Progenitor cell of endocrine pancreas (in vitro differentiated cells): ENCODE measurements at regions not wholly inside any gene's neighbourhood (a gene's known extent, or its start where the extent isn't known, plus 50 kb on each side); places are given as distances from the start of the nearest gene placed in this dataset.

Source experiments
- DNase-seq: peaks from one replicate; pipeline ENCODE4 v3.0.0; 2021; ENCODE audit warnings: low spot score; ENCODE audit not compliant: unreplicated experiment
- H3K27ac Mint-ChIP-seq: 2 replicates; pipeline ENCODE4 v1.8.0; 2021; ENCODE audit warnings: mild to moderate bottlenecking, moderate library complexity, mixed read lengths
- H3K27me3 Mint-ChIP-seq: 2 replicates; pipeline ENCODE4 v1.8.0; 2021; ENCODE audit warnings: mixed read lengths
- H3K36me3 Mint-ChIP-seq: 2 replicates; pipeline ENCODE4 v1.8.0; 2022; ENCODE audit warnings: mixed read lengths; ENCODE audit not compliant: insufficient read depth
- H3K4me1 Mint-ChIP-seq: 2 replicates; pipeline ENCODE4 v1.8.0; 2021; ENCODE audit warnings: low read depth, mixed read lengths
- H3K4me3 Mint-ChIP-seq: 2 replicates; pipeline ENCODE4 v1.8.0; 2021; ENCODE audit warnings: low read depth, mild to moderate bottlenecking, moderate library complexity, mixed read lengths
- H3K9me3 Mint-ChIP-seq: 2 replicates; pipeline ENCODE4 v1.8.0; 2021; ENCODE audit warnings: low read depth, mixed read lengths
- CTCF ChIP-seq: fragments of 200-600 bp; sonication (generic); IDR thresholded peaks from one replicate; pipeline ENCODE4 v1.5.0; 2021; ENCODE audit warnings: antibody characterized with exemption, mild to moderate bottlenecking; ENCODE audit not compliant: unreplicated experiment

DNA sequence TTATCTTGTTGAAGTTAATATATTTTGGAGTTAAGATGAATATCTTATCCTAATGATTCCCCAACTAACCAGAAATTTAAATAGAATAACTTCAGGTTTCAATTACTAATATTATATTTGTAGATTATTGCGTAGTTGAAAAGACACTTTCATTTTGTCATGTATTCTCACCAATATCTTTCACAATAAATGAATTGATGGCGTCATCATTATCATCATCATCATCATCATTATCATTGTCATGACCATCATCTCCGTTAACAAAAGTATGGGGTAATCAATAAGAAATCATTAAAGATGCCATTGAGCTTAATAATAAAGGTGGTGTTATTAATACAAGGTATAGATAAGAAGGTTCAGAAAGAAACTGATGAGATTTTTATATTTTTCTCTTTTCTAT, 768.8 kb upstream of the SLC10A2 start:
- H3K27me3 Mint-ChIP-seq = no peaks in the 10 kb centered on the region
- H3K9me3 Mint-ChIP-seq = peaks cover 16% of the 10 kb centered on the region
- H3K4me1 Mint-ChIP-seq = no peaks in the 10 kb centered on the region
- no peaks in the 10 kb centered on the region for H3K36me3 Mint-ChIP-seq
- no peak for TF ChIP-seq CTCF
- no peak overlapping the region for H3K4me3 Mint-ChIP-seq
- H3K27ac Mint-ChIP-seq = no peak overlapping the region
- DNase-seq = no peak

GRCh38 chr13:103833294-103833852, 767.2 kb upstream of the SLC10A2 start:
- H3K27ac Mint-ChIP-seq = no peak overlapping the region
- H3K4me1 Mint-ChIP-seq = no peaks in the 10 kb centered on the region
- H3K36me3 Mint-ChIP-seq = no peaks in the 10 kb centered on the region
- no peak for TF ChIP-seq CTCF
- no peaks in the 10 kb centered on the region for H3K27me3 Mint-ChIP-seq
- peaks cover 16% of the 10 kb centered on the region for H3K9me3 Mint-ChIP-seq
- no peak for DNase-seq
- no peak overlapping the region for H3K4me3 Mint-ChIP-seq

- no peak overlapping the region for H3K4me3 Mint-ChIP-seq
- no peaks in the 10 kb centered on the region for H3K4me1 Mint-ChIP-seq
- H3K27ac Mint-ChIP-seq = no peak overlapping the region
- H3K9me3 Mint-ChIP-seq = peaks cover 11% of the 10 kb centered on the region
- no peaks in the 10 kb centered on the region for H3K27me3 Mint-ChIP-seq
- H3K36me3 Mint-ChIP-seq = no peaks in the 10 kb centered on the region
- DNase-seq = no peak
- TF ChIP-seq CTCF = no peak
These were observed 749.4 kb upstream of the SLC10A2 start for GRCh38 chr13:103815619-103816018.

- no peak overlapping the region for H3K4me3 Mint-ChIP-seq
- no peak for DNase-seq
- no peak for TF ChIP-seq CTCF
- no peak overlapping the region for H3K27ac Mint-ChIP-seq
- no peaks in the 10 kb centered on the region for H3K36me3 Mint-ChIP-seq
- H3K27me3 Mint-ChIP-seq = no peaks in the 10 kb centered on the region
- no peaks in the 10 kb centered on the region for H3K4me1 Mint-ChIP-seq
- peaks cover 12% of the 10 kb centered on the region for H3K9me3 Mint-ChIP-seq
These were observed 746.8 kb upstream of the SLC10A2 start for GRCh38 chr13:103812971-103813370.

DNA sequence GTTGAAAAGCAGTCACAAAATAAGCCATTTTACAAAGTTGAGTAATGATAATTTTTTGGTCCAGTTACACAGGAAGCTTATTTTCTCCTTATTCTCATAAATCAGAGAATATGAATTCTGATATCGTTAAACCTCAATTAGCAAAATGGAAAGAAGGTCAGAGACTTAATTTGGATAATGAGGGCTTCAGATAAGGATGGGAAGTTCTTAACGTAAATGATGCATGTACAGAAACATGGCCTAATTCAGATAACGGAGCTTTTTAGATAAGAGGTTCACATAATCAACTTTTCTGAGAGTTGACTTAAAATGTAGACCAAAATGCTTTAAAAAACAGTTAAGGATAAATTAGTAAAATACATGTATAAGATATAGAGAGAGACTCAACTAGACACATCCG, 746.3 kb upstream of the SLC10A2 start:
- H3K4me3 Mint-ChIP-seq = no peak overlapping the region
- DNase-seq = no peak
- no peaks in the 10 kb centered on the region for H3K4me1 Mint-ChIP-seq
- TF ChIP-seq CTCF = no peak
- peaks cover 16% of the 10 kb centered on the region for H3K9me3 Mint-ChIP-seq
- H3K36me3 Mint-ChIP-seq = no peaks in the 10 kb centered on the region
- H3K27ac Mint-ChIP-seq = no peak overlapping the region
- no peaks in the 10 kb centered on the region for H3K27me3 Mint-ChIP-seq
